ENCODE measurements at regions not wholly inside any gene's neighbourhood (a gene's known extent, or its start where the extent isn't known, plus 50 kb on each side); places are given as distances from the start of the nearest gene placed in this dataset.
"Not testable (repeated sequence)": the region's sequence is repeated elsewhere in the genome, so short reads cannot be mapped to it uniquely, and the experiment has no call there.

- no peak overlapping the region for H3K27ac ChIP-seq
Observed at GRCh38 chr13:52911340-52911739, 62.9 kb upstream of the PCDH8 start.

GRCh38 chr13:52910318-52910717 lies 61.9 kb upstream of the PCDH8 start:
- H3K27ac ChIP-seq; H3K9me3 ChIP-seq; H3K4me3 ChIP-seq; H3K36me3 ChIP-seq; DNase-seq; H3K4me1 ChIP-seq; H3K27me3 ChIP-seq; intact Hi-C loops (cut with DNase I; ENCODE audit: low total_unique reads): not testable (repeated sequence)

More at GRCh38 chr13:52911340-52911739, 62.9 kb upstream of the PCDH8 start:
- no peaks in the 10 kb centered on the region for H3K4me1 ChIP-seq
- peaks cover 0 to 7% of the 10 kb centered on the region in 2 donors for H3K27me3 ChIP-seq
- DNase-seq = no peak
- no peak for TF ChIP-seq CTCF (IDR thresholded peaks at IDR 0.05)
- intact Hi-C loops (cut with DNase I; ENCODE audit: low total_unique reads) = no loop called here
- no peaks in the 10 kb centered on the region for H3K9me3 ChIP-seq
- no peaks in the 10 kb centered on the region for H3K36me3 ChIP-seq
- no peak overlapping the region for H3K4me3 ChIP-seq

GRCh38 chr13:52906122-52906903 lies 57.9 kb upstream of the PCDH8 start:
- no peak for DNase-seq
- no peaks in the 10 kb centered on the region for H3K36me3 ChIP-seq
- intact Hi-C loops (cut with DNase I; ENCODE audit: low total_unique reads) = no loop called here

GRCh38 chr13:52905701-52906100 lies 57.3 kb upstream of the PCDH8 start:
- Histone ChIP-seq H3K4me3 (no peak overlapping the region), H3K9me3 (no peaks in the 10 kb centered on the region), H3K36me3 (no peaks in the 10 kb centered on the region), H3K4me1 (no peaks in the 10 kb centered on the region), H3K27me3 (peaks cover 0 to 12% of the 10 kb centered on the region in 2 donors), H3K27ac (no peak overlapping the region)
- no peak for DNase-seq
- no peak for TF ChIP-seq CTCF (IDR thresholded peaks at IDR 0.05)
- intact Hi-C loops (cut with DNase I; ENCODE audit: low total_unique reads) = no loop called here

More at GRCh38 chr13:52906122-52906903, 57.9 kb upstream of the PCDH8 start:
- Histone ChIP-seq H3K27ac (no peak overlapping the region), H3K4me1 (no peaks in the 10 kb centered on the region), H3K4me3 (no peak overlapping the region), H3K9me3 (no peaks in the 10 kb centered on the region), H3K27me3 (peaks cover 0 to 12% of the 10 kb centered on the region in 2 donors)
- no peak for TF ChIP-seq CTCF (IDR thresholded peaks at IDR 0.05)

GRCh38 chr13:52903320-52903719 lies 54.9 kb upstream of the PCDH8 start:
- H3K4me3 ChIP-seq = no peak overlapping the region
- no peak for TF ChIP-seq CTCF (IDR thresholded peaks at IDR 0.05)
- H3K27ac ChIP-seq = no peak overlapping the region
- intact Hi-C loops (cut with DNase I; ENCODE audit: low total_unique reads) = no loop called here
- H3K27me3 ChIP-seq = peaks cover 0 to 12% of the 10 kb centered on the region in 2 donors
- H3K36me3 ChIP-seq = no peaks in the 10 kb centered on the region
- H3K4me1 ChIP-seq = no peaks in the 10 kb centered on the region
- DNase-seq = no peak
- no peaks in the 10 kb centered on the region for H3K9me3 ChIP-seq

- Histone ChIP-seq H3K27me3 (peaks cover 0 to under 1% of the 10 kb centered on the region in 2 donors), H3K4me1 (no peaks in the 10 kb centered on the region), H3K9me3 (no peaks in the 10 kb centered on the region), H3K27ac (no peak overlapping the region), H3K36me3 (no peaks in the 10 kb centered on the region), H3K4me3 (no peak overlapping the region)
- intact Hi-C loops (cut with DNase I; ENCODE audit: low total_unique reads) = no loop called here
- TF ChIP-seq CTCF (IDR thresholded peaks at IDR 0.05) = no peak
- DNase-seq = no peak
Observed at GRCh38 chr13:52899206-52899605, 50.8 kb upstream of the PCDH8 start.
